Pancreas (tissue), 10 donors: ENCODE measurements at regions not wholly inside any gene's neighbourhood (a gene's known extent, or its start where the extent isn't known, plus 50 kb on each side); places are given as distances from the start of the nearest gene placed in this dataset.

ENCODE experiments used
- ATAC-seq, 4 donors: fragments of 200-7000 bp; cut with Tn5 transposase; one replicate each; pipeline versions ENCODE4 v1.8.0 to v1.9.1; 2020; ENCODE audit warnings: mild to moderate bottlenecking in 4 of 4, moderate library complexity in 4 of 4
- DNase-seq, 6 donors: peaks; one replicate each; pipeline ENCODE4 v3.0.0-alpha.2; 2020
- FAIRE-seq: peaks from 2 replicates; lab custom pipeline; 2012; peaks lifted over from hg19 to GRCh38; lab: Jason Lieb, UNC
- H3K27ac ChIP-seq, 4 donors: fragments of 200-600 bp; sonication (generic); 1 replicate in 3 of 4; 2 replicates in 1 of 4; pipeline versions ENCODE4 v1.5.0 to v1.8.0; 2020
- H3K27me3 ChIP-seq, 4 donors: fragments of 200-600 bp; one replicate each; pipeline ENCODE4 v1.8.0; 2021
- H3K36me3 ChIP-seq, 3 donors: fragments of 200-600 bp; sonication (generic) in 1 of 3; one replicate each; pipeline versions ENCODE4 v1.5.0 to v1.8.0; 2020 to 2021
- H3K4me1 ChIP-seq, 3 donors: fragments of 200-600 bp; one replicate each; pipeline ENCODE4 v1.8.0; 2021
- H3K4me3 ChIP-seq, 4 donors: fragments of 200-600 bp; sonication (generic) in 2 of 4; one replicate each; pipeline versions ENCODE4 v1.5.0 to v1.8.0; 2020 to 2021
- H3K9me3 ChIP-seq, 4 donors: fragments of 200-600 bp; one replicate each; pipeline ENCODE4 v1.8.0; 2021
- WGBS, 2 donors: extraction: QIAGEN DNeasy Blood & Tissue Kit; methylation state at CpG; one replicate each; pipeline ENCODE4 v1.1.7; 2013; 5-methylcytosine and 5-hydroxymethylcytosine counted together
- intact Hi-C, 3 donors: fragments of 100-400 bp; cut with DNase I; formaldehyde crosslinking; loops; one replicate each; pipeline versions ENCODE4 v1.11.1 to v1.14.2; 2022
- TF ChIP-seq, protein P1 (sequence below), 4 donors: fragments of 200-600 bp; sonication (generic) in 3 of 4; IDR thresholded peaks; one replicate each; pipeline versions ENCODE4 v1.5.0 to v1.8.0; 2021; ENCODE audit warnings: antibody characterized with exemption in 4 of 4
- donor health status: healthy with polysubstance abuse.
- donor health status: DM: no; HTN: no; CAD: no; lungs with moderate emphysema.
- donor health status: DM: no; HTN: no; CAD: no.
- donor health status: control.
- donor health status: control.
- donor health status: Bipolar disorder and iron deficiency.
- donor health status: DM: yes; HTN: yes; CAD: no.
- donor health status: DM: no; HTN: no; CAD: no.
- donor health status: DM: no; HTN: no; CAD: no.
- donor health status: DM: yes; HTN: yes; CAD: no.

DNA sequence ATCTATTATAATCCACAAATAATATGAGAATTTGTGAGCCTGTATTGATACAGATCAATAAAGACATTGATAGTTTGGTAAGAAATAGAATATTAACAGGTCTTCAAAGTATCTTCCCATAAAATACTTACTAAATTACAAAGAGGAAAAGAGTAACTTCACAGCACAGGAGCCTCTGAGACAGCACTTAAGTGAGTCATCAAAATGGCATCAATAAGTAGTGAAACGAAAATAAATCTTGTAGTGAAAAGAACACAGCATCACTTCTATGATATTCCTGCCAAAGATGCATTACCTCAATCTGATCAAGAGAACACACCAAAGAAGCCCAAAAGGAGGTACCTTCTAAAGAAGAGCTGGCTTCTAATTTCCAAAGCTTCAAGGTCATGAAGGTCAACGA, 116.4 kb downstream of the CBLN2 start:
- H3K4me1 ChIP-seq, result no peaks in the 10 kb centered on the region
- TF ChIP-seq, protein P1, sequence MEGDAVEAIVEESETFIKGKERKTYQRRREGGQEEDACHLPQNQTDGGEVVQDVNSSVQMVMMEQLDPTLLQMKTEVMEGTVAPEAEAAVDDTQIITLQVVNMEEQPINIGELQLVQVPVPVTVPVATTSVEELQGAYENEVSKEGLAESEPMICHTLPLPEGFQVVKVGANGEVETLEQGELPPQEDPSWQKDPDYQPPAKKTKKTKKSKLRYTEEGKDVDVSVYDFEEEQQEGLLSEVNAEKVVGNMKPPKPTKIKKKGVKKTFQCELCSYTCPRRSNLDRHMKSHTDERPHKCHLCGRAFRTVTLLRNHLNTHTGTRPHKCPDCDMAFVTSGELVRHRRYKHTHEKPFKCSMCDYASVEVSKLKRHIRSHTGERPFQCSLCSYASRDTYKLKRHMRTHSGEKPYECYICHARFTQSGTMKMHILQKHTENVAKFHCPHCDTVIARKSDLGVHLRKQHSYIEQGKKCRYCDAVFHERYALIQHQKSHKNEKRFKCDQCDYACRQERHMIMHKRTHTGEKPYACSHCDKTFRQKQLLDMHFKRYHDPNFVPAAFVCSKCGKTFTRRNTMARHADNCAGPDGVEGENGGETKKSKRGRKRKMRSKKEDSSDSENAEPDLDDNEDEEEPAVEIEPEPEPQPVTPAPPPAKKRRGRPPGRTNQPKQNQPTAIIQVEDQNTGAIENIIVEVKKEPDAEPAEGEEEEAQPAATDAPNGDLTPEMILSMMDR (IDR thresholded peaks at IDR 0.05), result no peak
- FAIRE-seq, result no peak
- intact Hi-C loops, result no loop called here
- H3K36me3 ChIP-seq, result no peaks in the 10 kb centered on the region
- no peak for ATAC-seq
- no peak overlapping the region for H3K4me3 ChIP-seq
- WGBS, 2 donors, result 25 to 37% methylated on average over 2 of the region's 2 CpGs
- H3K9me3 ChIP-seq, result no peaks in the 10 kb centered on the region
- H3K27me3 ChIP-seq, result no peaks in the 10 kb centered on the region
- DNase-seq, result no peak
- H3K27ac ChIP-seq, result no peak overlapping the region

- TF ChIP-seq, protein P1 (IDR thresholded peaks at IDR 0.05), result no peak
- WGBS, 2 donors, result 67 to 81% methylated on average over 4 of the region's 4 CpGs
- no peak overlapping the region for H3K27ac ChIP-seq
- H3K4me1 ChIP-seq, result no peaks in the 10 kb centered on the region
- H3K27me3 ChIP-seq, result no peaks in the 10 kb centered on the region
- FAIRE-seq, result no peak
- no peaks in the 10 kb centered on the region for H3K9me3 ChIP-seq
- no peak overlapping the region for H3K4me3 ChIP-seq
- intact Hi-C loops, result no loop called here
- H3K36me3 ChIP-seq, result no peaks in the 10 kb centered on the region
- no peak for DNase-seq
- ATAC-seq, result no peak
These were observed 124.2 kb downstream of the CBLN2 start for GRCh38 chr18:72419914-72420313.

DNA sequence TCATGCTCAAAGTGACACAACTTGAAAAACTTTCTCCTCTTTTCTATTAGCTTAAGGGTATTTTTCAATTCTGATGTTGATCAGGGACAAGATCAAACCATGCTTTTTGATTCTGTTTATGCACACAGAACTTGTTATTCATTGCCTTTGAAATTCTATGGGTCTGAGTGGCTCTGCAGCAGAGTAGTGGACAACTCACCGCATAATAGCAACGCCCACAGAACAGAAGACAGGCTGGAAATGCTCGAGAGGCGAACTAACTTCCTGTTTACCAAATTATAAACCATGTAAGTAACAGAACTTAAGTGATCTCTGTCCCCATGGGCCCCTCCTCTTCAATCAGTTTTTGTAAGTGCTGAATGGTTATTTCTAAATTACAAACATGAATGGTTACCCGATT, 131.2 kb downstream of the CBLN2 start:
- Histone ChIP-seq H3K9me3 (no peaks in the 10 kb centered on the region), H3K27ac (no peak overlapping the region), H3K27me3 (no peaks in the 10 kb centered on the region), H3K4me3 (no peak overlapping the region), H3K4me1 (no peaks in the 10 kb centered on the region), H3K36me3 (no peaks in the 10 kb centered on the region)
- ATAC-seq (no peak), FAIRE-seq (no peak), DNase-seq (no peak)
- intact Hi-C loops, result no loop called here
- WGBS, 2 donors, result 31 to 47% methylated on average over 5 of the region's 5 CpGs
- TF ChIP-seq, protein P1 (IDR thresholded peaks at IDR 0.05), result no peak

DNA sequence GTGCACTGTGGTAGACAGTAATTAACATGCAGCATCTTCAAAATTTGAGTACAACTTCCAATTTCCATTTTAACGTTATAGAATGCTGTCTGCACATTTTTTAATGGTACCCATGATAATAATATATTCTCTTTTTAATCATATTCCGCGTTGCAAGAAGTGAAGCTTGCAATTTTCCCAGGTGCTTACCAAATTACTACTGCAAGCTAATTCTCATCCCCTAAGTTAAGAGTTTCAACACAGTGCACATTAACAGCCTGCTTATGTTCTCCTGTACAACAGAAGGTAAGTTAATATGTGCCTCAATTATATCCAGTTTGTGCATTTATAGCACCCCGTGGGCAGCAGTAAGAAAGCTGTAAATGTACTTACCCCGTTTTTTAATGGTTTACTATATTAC, 132.9 kb downstream of the CBLN2 start:
- 46 to 53% methylated on average over 5 of the region's 5 CpGs for WGBS, 2 donors
- ATAC-seq, result no peak
- TF ChIP-seq, protein P1 (IDR thresholded peaks at IDR 0.05), result no peak
- no peak for FAIRE-seq
- Histone ChIP-seq H3K27ac (no peak overlapping the region), H3K36me3 (no peaks in the 10 kb centered on the region), H3K9me3 (no peaks in the 10 kb centered on the region), H3K27me3 (no peaks in the 10 kb centered on the region), H3K4me3 (no peak overlapping the region), H3K4me1 (no peaks in the 10 kb centered on the region)
- intact Hi-C loops, result no loop called here
- no peak for DNase-seq

DNA sequence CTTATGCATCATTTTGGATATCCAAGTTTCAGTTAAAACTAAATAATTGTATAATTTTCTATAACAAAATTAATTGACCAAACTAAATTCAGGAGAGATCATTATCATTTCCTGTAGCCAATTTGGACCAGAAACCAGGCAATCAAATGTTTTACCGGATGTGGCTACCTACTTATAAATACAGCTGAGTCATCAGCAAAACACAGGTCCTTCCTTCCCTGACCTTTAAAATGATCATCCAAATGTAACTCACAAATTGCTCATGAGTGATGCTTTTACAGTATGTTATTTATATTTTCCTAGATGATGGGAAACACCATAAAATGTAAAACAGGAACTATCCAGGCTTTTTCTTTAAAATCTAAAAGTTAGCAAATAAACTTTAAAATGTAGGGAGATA, 133.7 kb downstream of the CBLN2 start:
- FAIRE-seq (no peak), ATAC-seq (no peak), DNase-seq (no peak)
- Histone ChIP-seq H3K27ac (no peak overlapping the region), H3K36me3 (no peaks in the 10 kb centered on the region), H3K27me3 (no peaks in the 10 kb centered on the region), H3K4me1 (no peaks in the 10 kb centered on the region), H3K4me3 (no peak overlapping the region), H3K9me3 (no peaks in the 10 kb centered on the region)
- TF ChIP-seq, protein P1 (IDR thresholded peaks at IDR 0.05), result no peak
- 52 to 86% methylated on average over 1 of the region's 1 CpG for WGBS, 2 donors
- intact Hi-C loops, result no loop called here
